Caco-2 (cell line): ENCODE measurements at regions not wholly inside any gene's neighbourhood (a gene's known extent, or its start where the extent isn't known, plus 50 kb on each side); places are given as distances from the start of the nearest gene placed in this dataset.

Source experiments
- BruUV-seq: library from RNA; stranded (reverse); fragments of 400-500 nt; replicated peaks from 2 replicates; lab custom pipeline; 2021; lab: Mats Ljungman, UMichigan
- CTCF ChIA-PET: fragments of 300-600 bp; sonication (Branson Sonifier 250); formaldehyde crosslinking; loops from one replicate; lab custom pipeline; 2022; ENCODE audit warnings: antibody characterized with exemption; lab: Charles Lee
- POLR2A ChIA-PET: fragments of 300-600 bp; sonication (Branson Sonifier 250); formaldehyde crosslinking; loops from one replicate; lab custom pipeline; 2022; ENCODE audit warnings: antibody characterized with exemption; lab: Charles Lee
- DNase-seq, 2 experiments: peaks; one replicate each; pipeline versions ENCODE4 v3.0.0 to v3.0.0-alpha.2; 2020 to 2022
- H3K27me3 ChIP-seq: replicated peaks from 2 replicates; pipeline ENCODE4 v1.6.0; 2011; ENCODE audit warnings: low read length; ENCODE audit not compliant: control insufficient read depth, insufficient read depth
- H3K36me3 ChIP-seq: 2 replicates; pipeline ENCODE4 v1.5.1; 2011; ENCODE audit warnings: low read length; ENCODE audit not compliant: control insufficient read depth, insufficient read depth
- H3K4me1 ChIP-seq: fragments of 250-450 bp; sonication (Bioruptor Pico); 2 replicates; pipeline ENCODE4 v1.5.1; 2020; ENCODE audit warnings: mild to moderate bottlenecking
- H3K4me3 ChIP-seq: 2 replicates; pipeline ENCODE4 v1.5.1; 2011; ENCODE audit warnings: low read depth, mild to moderate bottlenecking, control low read depth, low read length
- H3K9me3 ChIP-seq: fragments of 250-450 bp; sonication (Bioruptor Pico); 2 replicates; pipeline ENCODE4 v1.5.1; 2020; ENCODE audit warnings: mild to moderate bottlenecking, moderate library complexity
- H3K27ac Mint-ChIP-seq: one replicate; pipeline ENCODE4 v1.8.0; 2022; ENCODE audit warnings: mixed read lengths; ENCODE audit not compliant: unreplicated experiment
- H3K27me3 Mint-ChIP-seq: one replicate; pipeline ENCODE4 v1.8.0; 2022; ENCODE audit warnings: mixed read lengths; ENCODE audit not compliant: insufficient read depth, unreplicated experiment
- H3K36me3 Mint-ChIP-seq: one replicate; pipeline ENCODE4 v1.8.0; 2022; ENCODE audit warnings: mild to moderate bottlenecking, mixed read lengths; ENCODE audit not compliant: insufficient read depth, unreplicated experiment
- H3K4me1 Mint-ChIP-seq: one replicate; pipeline ENCODE4 v1.8.0; 2022; ENCODE audit warnings: low read depth, mixed read lengths; ENCODE audit not compliant: unreplicated experiment
- H3K4me3 Mint-ChIP-seq: one replicate; pipeline ENCODE4 v1.8.0; 2022; ENCODE audit warnings: mild to moderate bottlenecking, moderate library complexity, mixed read lengths; ENCODE audit not compliant: unreplicated experiment
- H3K9me3 Mint-ChIP-seq: one replicate; pipeline ENCODE4 v1.8.0; 2022; ENCODE audit warnings: mixed read lengths; ENCODE audit not compliant: unreplicated experiment
- CTCF ChIP-seq, 2 experiments: fragments of 200-600 bp in 1 of 2; IDR thresholded peaks; 1 replicate in 1 of 2; 2 replicates in 1 of 2; pipeline versions ENCODE4 v1.5.1 to v1.8.0; 2011 to 2022; ENCODE audit warnings: antibody characterized with exemption in 1 of 2, control low read depth in 1 of 2, inconsistent platforms in 1 of 2, low read depth in 1 of 2, low read length in 1 of 2, mild to moderate bottlenecking in 1 of 2, moderate library complexity in 1 of 2; ENCODE audit not compliant: insufficient read depth in 1 of 2, severe bottlenecking in 1 of 2, unreplicated experiment in 1 of 2
- intact Hi-C: fragments of 100-400 bp; cut with micrococcal nuclease; formaldehyde crosslinking; loops from one replicate; pipeline ENCODE4 v1.10.0; 2022; ENCODE audit not compliant: unreplicated experiment

GRCh38 chr4:63493265-63493664 lies 916.0 kb downstream of the TECRL start:
- H3K36me3 Mint-ChIP-seq, result no peaks in the 10 kb centered on the region
- CTCF ChIA-PET, result no interaction called here
- H3K27me3 Mint-ChIP-seq, result no peaks in the 10 kb centered on the region
- intact Hi-C loops, result no loop called here
- no peaks in the 10 kb centered on the region for H3K9me3 Mint-ChIP-seq
- no peaks in the 10 kb centered on the region for H3K4me1 ChIP-seq
- no peaks in the 10 kb centered on the region for H3K27me3 ChIP-seq
- no peaks in the 10 kb centered on the region for H3K4me1 Mint-ChIP-seq
- H3K4me3 Mint-ChIP-seq, result no peak overlapping the region
- POLR2A ChIA-PET, result no interaction called here
- DNase-seq, result no peak
- no peaks in the 10 kb centered on the region for H3K9me3 ChIP-seq
- no peak overlapping the region for H3K4me3 ChIP-seq
- H3K36me3 ChIP-seq, result no peaks in the 10 kb centered on the region
- H3K27ac Mint-ChIP-seq, result no peak overlapping the region
- TF ChIP-seq CTCF (IDR thresholded peaks at IDR 0.05; ENCODE audit: insufficient read depth in 1 of 2, low read depth in 1 of 2, low read length in 1 of 2, severe bottlenecking in 1 of 2, unreplicated experiment in 1 of 2), result no peak
- no TSS peak for BruUV-seq

- POLR2A ChIA-PET, result no interaction called here
- no TSS peak for BruUV-seq
- Histone ChIP-seq H3K9me3 (no peaks in the 10 kb centered on the region), H3K27me3 (no peaks in the 10 kb centered on the region), H3K4me3 (no peak overlapping the region), H3K36me3 (no peaks in the 10 kb centered on the region), H3K4me1 (no peaks in the 10 kb centered on the region)
- Mint-ChIP-seq H3K27ac (no peak overlapping the region), H3K36me3 (no peaks in the 10 kb centered on the region), H3K27me3 (no peaks in the 10 kb centered on the region), H3K4me1 (no peaks in the 10 kb centered on the region), H3K4me3 (no peak overlapping the region), H3K9me3 (no peaks in the 10 kb centered on the region)
- intact Hi-C loops, result no loop called here
- DNase-seq, result no peak
- CTCF ChIA-PET, result no interaction called here
- no peak for TF ChIP-seq CTCF (IDR thresholded peaks at IDR 0.05; ENCODE audit: insufficient read depth in 1 of 2, low read depth in 1 of 2, low read length in 1 of 2, severe bottlenecking in 1 of 2, unreplicated experiment in 1 of 2)
These were observed 916.7 kb downstream of the TECRL start for GRCh38 chr4:63492515-63492914.

- TF ChIP-seq CTCF (IDR thresholded peaks at IDR 0.05; ENCODE audit: insufficient read depth in 1 of 2, low read depth in 1 of 2, low read length in 1 of 2, severe bottlenecking in 1 of 2, unreplicated experiment in 1 of 2), result no peak
- POLR2A ChIA-PET, result no interaction called here
- H3K27ac Mint-ChIP-seq, result no peak overlapping the region
- BruUV-seq, result no TSS peak
- H3K4me3 Mint-ChIP-seq, result no peak overlapping the region
- intact Hi-C loops, result no loop called here
- no peaks in the 10 kb centered on the region for H3K27me3 Mint-ChIP-seq
- H3K9me3 ChIP-seq, result no peaks in the 10 kb centered on the region
- no peak for DNase-seq
- no peaks in the 10 kb centered on the region for H3K9me3 Mint-ChIP-seq
- H3K27me3 ChIP-seq, result no peaks in the 10 kb centered on the region
- CTCF ChIA-PET, result no interaction called here
- no peaks in the 10 kb centered on the region for H3K4me1 ChIP-seq
- H3K4me3 ChIP-seq, result no peak overlapping the region
- no peaks in the 10 kb centered on the region for H3K36me3 Mint-ChIP-seq
- H3K36me3 ChIP-seq, result no peaks in the 10 kb centered on the region
- H3K4me1 Mint-ChIP-seq, result no peaks in the 10 kb centered on the region
These were observed 944.9 kb downstream of the TECRL start for GRCh38 chr4:63464393-63464792.
